GM19043 (cell line): ENCODE measurements at regions not wholly inside any gene's neighbourhood (a gene's known extent, or its start where the extent isn't known, plus 50 kb on each side); places are given as distances from the start of the nearest gene placed in this dataset.
"Not testable (repeated sequence)": the region's sequence is repeated elsewhere in the genome, so short reads cannot be mapped to it uniquely, and the experiment has no call there.

Experiments used
- ATAC-seq: cut with Tn5 transposase; IDR thresholded peaks from one replicate; pipeline ENCODE4 v1.9.1; 2021; ENCODE audit warnings: low read depth; ENCODE audit not compliant: unreplicated experiment

- no peak for ATAC-seq
These were observed 855.1 kb downstream of the SORCS1 start for GRCh38 chr10:106309376-106309775.

- ATAC-seq = no peak
These were observed 856.2 kb downstream of the SORCS1 start for GRCh38 chr10:106308284-106308683.

- ATAC-seq = no peak
These were observed 860.5 kb downstream of the SORCS1 start for GRCh38 chr10:106304056-106304455.

GRCh38 chr10:106302961-106303360 is 861.5 kb downstream of the SORCS1 start:
- no peak for ATAC-seq

GRCh38 chr10:106301146-106301545 is 863.4 kb downstream of the SORCS1 start:
- no peak for ATAC-seq

- no peak for ATAC-seq
These were observed 867.6 kb downstream of the SORCS1 start for GRCh38 chr10:106296750-106297392.

GRCh38 chr10:106284802-106285587 is 879.5 kb downstream of the SORCS1 start:
- ATAC-seq = no peak

- ATAC-seq = no peak
These were observed 883.5 kb downstream of the SORCS1 start for GRCh38 chr10:106280896-106281460.

- no peak for ATAC-seq
These were observed 886.1 kb downstream of the SORCS1 start for GRCh38 chr10:106278383-106278782.

- no peak for ATAC-seq
These were observed 893.3 kb downstream of the SORCS1 start for GRCh38 chr10:106271237-106271636.

GRCh38 chr10:106268000-106268399 is 896.5 kb downstream of the SORCS1 start:
- no peak for ATAC-seq

GRCh38 chr10:106267591-106267990 is 896.9 kb downstream of the SORCS1 start:
- ATAC-seq = no peak

GRCh38 chr10:106257432-106257831 is 907.1 kb downstream of the SORCS1 start:
- ATAC-seq = not testable (repeated sequence)

GRCh38 chr10:106255111-106255678 is 909.3 kb downstream of the SORCS1 start:
- no peak for ATAC-seq

- ATAC-seq = no peak
These were observed 910.4 kb downstream of the SORCS1 start for GRCh38 chr10:106254071-106254470.

- no peak for ATAC-seq
These were observed 912.0 kb downstream of the SORCS1 start for GRCh38 chr10:106252541-106252940.

GRCh38 chr10:106251573-106251972 is 912.9 kb downstream of the SORCS1 start:
- no peak for ATAC-seq

- no peak for ATAC-seq
These were observed 922.2 kb downstream of the SORCS1 start for GRCh38 chr10:106242301-106242700.

- no peak for ATAC-seq
These were observed 937.7 kb downstream of the SORCS1 start for GRCh38 chr10:106226828-106227227.

GRCh38 chr10:106226142-106226541 is 938.4 kb downstream of the SORCS1 start:
- ATAC-seq = no peak

GRCh38 chr10:106224676-106225075 is 939.8 kb downstream of the SORCS1 start:
- ATAC-seq = no peak
